ENCODE measurements at regions not wholly inside any gene's neighbourhood (a gene's known extent, or its start where the extent isn't known, plus 50 kb on each side); places are given as distances from the start of the nearest gene placed in this dataset.

GRCh38 chr10:81444242-81444929, 430.6 kb upstream of the NRG3 start:
- TF ChIP-seq CTCF (IDR thresholded peaks at IDR 0.05; ENCODE audit: low read depth, low read length) = no peak
- H3K4me3 ChIP-seq (ENCODE audit: low read depth, low read length) = no peak overlapping the region

- TF ChIP-seq CTCF (IDR thresholded peaks at IDR 0.05; ENCODE audit: low read depth, low read length) = no peak
- H3K4me3 ChIP-seq (ENCODE audit: low read depth, low read length) = no peak overlapping the region
These were observed 424.3 kb upstream of the NRG3 start for GRCh38 chr10:81450651-81451050.

GRCh38 chr10:81472927-81473470, 402.0 kb upstream of the NRG3 start:
- TF ChIP-seq CTCF (IDR thresholded peaks at IDR 0.05; ENCODE audit: low read depth, low read length) = no peak
- no peak overlapping the region for H3K4me3 ChIP-seq (ENCODE audit: low read depth, low read length)

- TF ChIP-seq CTCF (IDR thresholded peaks at IDR 0.05; ENCODE audit: low read depth, low read length) = no peak
- no peak overlapping the region for H3K4me3 ChIP-seq (ENCODE audit: low read depth, low read length)
These were observed 401.2 kb upstream of the NRG3 start for GRCh38 chr10:81473755-81474154.

- H3K4me3 ChIP-seq (ENCODE audit: low read depth, low read length) = no peak overlapping the region
- no peak for TF ChIP-seq CTCF (IDR thresholded peaks at IDR 0.05; ENCODE audit: low read depth, low read length)
These were observed 395.7 kb upstream of the NRG3 start for GRCh38 chr10:81479316-81479715.

- no peak for TF ChIP-seq CTCF (IDR thresholded peaks at IDR 0.05; ENCODE audit: low read depth, low read length)
- H3K4me3 ChIP-seq (ENCODE audit: low read depth, low read length) = no peak overlapping the region
These were observed 378.4 kb upstream of the NRG3 start for GRCh38 chr10:81496626-81497025.

- no peak for TF ChIP-seq CTCF (IDR thresholded peaks at IDR 0.05; ENCODE audit: low read depth, low read length)
- H3K4me3 ChIP-seq (ENCODE audit: low read depth, low read length) = no peak overlapping the region
These were observed 376.9 kb upstream of the NRG3 start for GRCh38 chr10:81498011-81498551.

Measured in WI38 (cell line).